NCI-H446 (cell line): ENCODE measurements at regions not wholly inside any gene's neighbourhood (a gene's known extent, or its start where the extent isn't known, plus 50 kb on each side); places are given as distances from the start of the nearest gene placed in this dataset.

Source experiments
- DNase-seq, 2 experiments: peaks; one replicate each; lab custom pipeline; 2025; lab: John Stamatoyannopoulos, UW

- no peak for DNase-seq
These were observed 359.1 kb downstream of the SAMD5 start for GRCh38 chr6:147867433-147868226.

GRCh38 chr6:147868427-147869190 lies 360.1 kb downstream of the SAMD5 start:
- DNase-seq = peak in 1 of 2 experiments; percentile 61

GRCh38 chr6:147869201-147869600 lies 360.7 kb downstream of the SAMD5 start:
- no peak for DNase-seq

- no peak for DNase-seq
These were observed 361.4 kb downstream of the SAMD5 start for GRCh38 chr6:147869869-147870268.

GRCh38 chr6:147870506-147871110 lies 362.1 kb downstream of the SAMD5 start:
- no peak for DNase-seq

GRCh38 chr6:147872002-147872401 lies 363.5 kb downstream of the SAMD5 start:
- DNase-seq = no peak

- no peak for DNase-seq
These were observed 365.3 kb downstream of the SAMD5 start for GRCh38 chr6:147873816-147874215.

- no peak for DNase-seq
These were observed 365.8 kb downstream of the SAMD5 start for GRCh38 chr6:147874322-147874721.

GRCh38 chr6:147879031-147879580 lies 370.6 kb downstream of the SAMD5 start:
- DNase-seq = no peak

GRCh38 chr6:147881432-147881831 lies 372.9 kb downstream of the SAMD5 start:
- no peak for DNase-seq

GRCh38 chr6:147888374-147888773 lies 379.9 kb downstream of the SAMD5 start:
- no peak for DNase-seq

GRCh38 chr6:147891671-147892070 lies 383.2 kb downstream of the SAMD5 start:
- DNase-seq = no peak

- DNase-seq = no peak
These were observed 384.0 kb downstream of the SAMD5 start for GRCh38 chr6:147892476-147892875.

GRCh38 chr6:147895272-147895671 lies 386.8 kb downstream of the SAMD5 start:
- DNase-seq = no peak

GRCh38 chr6:147900247-147900830 lies 391.8 kb downstream of the SAMD5 start:
- no peak for DNase-seq

- DNase-seq = no peak
These were observed 394.8 kb downstream of the SAMD5 start for GRCh38 chr6:147903321-147903720.

- DNase-seq = no peak
These were observed 395.4 kb downstream of the SAMD5 start for GRCh38 chr6:147903931-147904330.

GRCh38 chr6:147904416-147904815 lies 395.9 kb downstream of the SAMD5 start:
- DNase-seq = no peak

GRCh38 chr6:147905711-147906110 lies 397.2 kb downstream of the SAMD5 start:
- DNase-seq = no peak

GRCh38 chr6:147906361-147906760 lies 397.9 kb downstream of the SAMD5 start:
- DNase-seq = peak in 1 of 2 experiments; percentile 3

GRCh38 chr6:147909640-147910039 lies 401.1 kb downstream of the SAMD5 start:
- no peak for DNase-seq

- no peak for DNase-seq
These were observed 401.8 kb downstream of the SAMD5 start for GRCh38 chr6:147910281-147910680.
